ENCODE measurements at regions not wholly inside any gene's neighbourhood (a gene's known extent, or its start where the extent isn't known, plus 50 kb on each side); places are given as distances from the start of the nearest gene placed in this dataset.

DNA sequence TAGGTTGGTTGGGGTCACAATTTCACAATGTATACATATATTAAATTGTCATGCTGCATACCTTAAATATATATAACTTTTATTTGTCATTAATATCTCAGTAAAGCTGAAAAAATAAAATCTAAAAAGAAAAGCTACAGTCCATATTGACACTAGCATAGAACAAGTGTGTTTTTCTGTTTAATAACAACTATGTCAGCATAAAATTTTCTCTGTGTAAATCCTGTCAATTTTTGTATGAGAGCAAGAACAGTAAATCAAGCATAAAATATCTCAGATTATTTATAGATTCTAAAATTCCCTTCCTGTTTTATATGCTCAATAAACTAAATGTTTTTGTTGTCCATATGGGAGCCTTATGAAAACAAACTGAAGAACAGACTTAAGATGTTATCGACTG is 739.2 kb downstream of the MRPL39 start:
- dilution Hi-C loops (cut with MboI; ENCODE audit: extremely low pct_ligation_motif_present, low sequenced_read_pairs), result no loop called here
- FAIRE-seq, result no peak
- POLR2A ChIA-PET, result no interaction called here

More for the DNA sequence above, 739.2 kb downstream of the MRPL39 start:
- Histone ChIP-seq H3K9ac (replicated peaks; ENCODE audit: extremely low read depth, insufficient read depth, low read length) (no peak overlapping the region), H3K4me1 (ENCODE audit: control insufficient read depth, extremely low read depth, insufficient read depth, low read length) (no peaks in the 10 kb centered on the region), H3K4me2 (ENCODE audit: insufficient read depth, low read length) (no peak overlapping the region), H3K9me1 (replicated peaks; ENCODE audit: control insufficient read depth, extremely low read depth, insufficient read depth, low read length) (no peaks in the 10 kb centered on the region), H3K9me3 (replicated peaks; ENCODE audit: control insufficient read depth, insufficient read depth, low read length) (peaks cover 6% of the 10 kb centered on the region), H3K27ac (ENCODE audit: insufficient read depth, low read depth, low read length) (no peak overlapping the region), H2AFZ (ENCODE audit: low read depth, low read length) (no peak overlapping the region), H3K79me2 (ENCODE audit: control insufficient read depth, insufficient read depth, low read length) (no peaks in the 10 kb centered on the region), H3K27me3 (ENCODE audit: control insufficient read depth in 2 of 2, insufficient read depth in 2 of 2, low read length in 2 of 2) (no peaks in the 10 kb centered on the region), H3K4me3 (replicated peaks in 1 of 3; ENCODE audit: insufficient read depth in 1 of 3, low read depth in 1 of 3, low read length in 3 of 3) (no peak overlapping the region), H4K20me1 (replicated peaks; ENCODE audit: control insufficient read depth, extremely low read depth, insufficient read depth, low read length) (no peaks in the 10 kb centered on the region), H3K36me3 (ENCODE audit: control insufficient read depth in 2 of 2, extremely low read depth in 1 of 2, insufficient read depth in 2 of 2, low read length in 2 of 2) (no peaks in the 10 kb centered on the region)
- BruUV-seq (replicated peaks), result no TSS peak
- CTCF ChIA-PET, result no interaction called here
- intact Hi-C loops (cut with micrococcal nuclease), result no loop called here
- no peak for DNase-seq (ENCODE audit: low read depth, low spot score)
- TF ChIP-seq, protein P1, sequence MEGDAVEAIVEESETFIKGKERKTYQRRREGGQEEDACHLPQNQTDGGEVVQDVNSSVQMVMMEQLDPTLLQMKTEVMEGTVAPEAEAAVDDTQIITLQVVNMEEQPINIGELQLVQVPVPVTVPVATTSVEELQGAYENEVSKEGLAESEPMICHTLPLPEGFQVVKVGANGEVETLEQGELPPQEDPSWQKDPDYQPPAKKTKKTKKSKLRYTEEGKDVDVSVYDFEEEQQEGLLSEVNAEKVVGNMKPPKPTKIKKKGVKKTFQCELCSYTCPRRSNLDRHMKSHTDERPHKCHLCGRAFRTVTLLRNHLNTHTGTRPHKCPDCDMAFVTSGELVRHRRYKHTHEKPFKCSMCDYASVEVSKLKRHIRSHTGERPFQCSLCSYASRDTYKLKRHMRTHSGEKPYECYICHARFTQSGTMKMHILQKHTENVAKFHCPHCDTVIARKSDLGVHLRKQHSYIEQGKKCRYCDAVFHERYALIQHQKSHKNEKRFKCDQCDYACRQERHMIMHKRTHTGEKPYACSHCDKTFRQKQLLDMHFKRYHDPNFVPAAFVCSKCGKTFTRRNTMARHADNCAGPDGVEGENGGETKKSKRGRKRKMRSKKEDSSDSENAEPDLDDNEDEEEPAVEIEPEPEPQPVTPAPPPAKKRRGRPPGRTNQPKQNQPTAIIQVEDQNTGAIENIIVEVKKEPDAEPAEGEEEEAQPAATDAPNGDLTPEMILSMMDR (IDR thresholded peaks at IDR 0.05; ENCODE audit: extremely low read depth in 1 of 2, insufficient read depth in 1 of 2, low read depth in 1 of 2, low read length in 2 of 2), result no peak
- no peak for TF ChIP-seq FOS (IDR thresholded peaks at IDR 0.05; ENCODE audit: borderline replicate concordance, insufficient read depth, low read length)
- no peak for TF ChIP-seq EZH2 (IDR thresholded peaks at IDR 0.05; ENCODE audit: borderline replicate concordance, low read depth, low read length, severe bottlenecking)
- TF ChIP-seq, protein P2, sequence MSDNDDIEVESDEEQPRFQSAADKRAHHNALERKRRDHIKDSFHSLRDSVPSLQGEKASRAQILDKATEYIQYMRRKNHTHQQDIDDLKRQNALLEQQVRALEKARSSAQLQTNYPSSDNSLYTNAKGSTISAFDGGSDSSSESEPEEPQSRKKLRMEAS (IDR thresholded peaks at IDR 0.05; ENCODE audit: insufficient read depth, insufficient read length), result no peak
- no peak for TF ChIP-seq POLR2A (IDR thresholded peaks at IDR 0.05; ENCODE audit: low read depth, low read length)
- no peak for TF ChIP-seq JUN (IDR thresholded peaks at IDR 0.05; ENCODE audit: borderline replicate concordance, insufficient read depth, insufficient read length, low read depth)
- no peak for TF ChIP-seq MYC (IDR thresholded peaks at IDR 0.05; ENCODE audit: low read depth, low read length)
- no peak for TF ChIP-seq POLR2AphosphoS5 (IDR thresholded peaks at IDR 0.05; ENCODE audit: insufficient read depth, low read depth, low read length)
- TF ChIP-seq GATA2 (IDR thresholded peaks at IDR 0.05; ENCODE audit: insufficient read depth, insufficient read length, low read depth, low read length), result no peak

All from endothelial cell of umbilical vein (primary cell).